A673 (cell line): ENCODE measurements at regions not wholly inside any gene's neighbourhood (a gene's known extent, or its start where the extent isn't known, plus 50 kb on each side); places are given as distances from the start of the nearest gene placed in this dataset.

Experiments used
- BruUV-seq: library from RNA; stranded (reverse); fragments of 400-500 nt; replicated peaks from 2 replicates; lab custom pipeline; 2021; lab: Mats Ljungman, UMichigan
- CTCF ChIA-PET: fragments of 300-600 bp; sonication (Branson Sonifier 250); formaldehyde crosslinking; loops from one replicate; lab custom pipeline; 2022; ENCODE audit warnings: antibody characterized with exemption; lab: Charles Lee
- POLR2A ChIA-PET: fragments of 300-600 bp; sonication (Branson Sonifier 250); formaldehyde crosslinking; loops from one replicate; lab custom pipeline; 2022; ENCODE audit warnings: antibody characterized with exemption; ENCODE audit not compliant: low non-redundant PET; lab: Charles Lee
- DNase-seq: peaks from one replicate; pipeline ENCODE4 v3.0.0-alpha.2; 2015; ENCODE audit warnings: low spot score
- H3K27ac ChIP-seq: fragments of 200-600 bp; sonication (generic); 2 replicates; pipeline ENCODE4 v1.5.1; 2016; ENCODE audit warnings: mixed run types, low read depth, mild to moderate bottlenecking, mixed read lengths, antibody characterized with exemption, low read length; ENCODE audit not compliant: poor library complexity, severe bottlenecking
- H3K27me3 ChIP-seq: fragments of 200-600 bp; sonication (generic); replicated peaks from 2 replicates; pipeline ENCODE4 v1.6.1; 2017; ENCODE audit warnings: mixed run types, low read depth, mild to moderate bottlenecking, mixed read lengths, antibody characterized with exemption, low read length; ENCODE audit not compliant: insufficient read depth, poor library complexity
- H3K36me3 ChIP-seq: fragments of 200-600 bp; sonication (generic); 2 replicates; pipeline ENCODE4 v1.6.1; 2016; ENCODE audit warnings: mixed run types, mild to moderate bottlenecking, mixed read lengths, antibody characterized with exemption, low read length; ENCODE audit not compliant: insufficient read depth, poor library complexity, severe bottlenecking
- H3K4me1 ChIP-seq: fragments of 200-600 bp; sonication (generic); 2 replicates; pipeline ENCODE4 v1.6.1; 2017; ENCODE audit warnings: mixed run types, mild to moderate bottlenecking, mixed read lengths, antibody characterized with exemption, low read length; ENCODE audit not compliant: insufficient read depth, poor library complexity, severe bottlenecking
- H3K4me3 ChIP-seq: fragments of 200-600 bp; sonication (generic); 2 replicates; pipeline ENCODE4 v1.5.1; 2016; ENCODE audit warnings: low read depth, mixed run types, mild to moderate bottlenecking, mixed read lengths, low read length; ENCODE audit not compliant: poor library complexity, severe bottlenecking
- H3K9me3 ChIP-seq: fragments of 200-600 bp; sonication (generic); 2 replicates; pipeline ENCODE4 v1.6.1; 2016; ENCODE audit warnings: mixed run types, low read depth, mild to moderate bottlenecking, mixed read lengths, antibody characterized with exemption, low read length; ENCODE audit not compliant: poor library complexity, severe bottlenecking
- EZH2 ChIP-seq: fragments of 200-600 bp; sonication (generic); IDR thresholded peaks from 2 replicates; pipeline ENCODE4 v1.6.1; 2017; ENCODE audit warnings: borderline replicate concordance, low read depth, mild to moderate bottlenecking, mixed read lengths, antibody characterized with exemption, low read length; ENCODE audit not compliant: poor library complexity, severe bottlenecking
- intact Hi-C: fragments of 100-400 bp; cut with micrococcal nuclease; formaldehyde crosslinking; loops from one replicate; pipeline ENCODE4 v1.10.0; 2022; ENCODE audit not compliant: unreplicated experiment
- TF ChIP-seq, protein P1 (sequence below): fragments of 300-800, 200-600 bp; sonication (generic); conservative IDR thresholded peaks from 2 replicates; pipeline ENCODE4 v1.5.1; 2017; ENCODE audit warnings: low read depth, mild to moderate bottlenecking, antibody characterized with exemption, low read length, moderate library complexity, mixed read lengths

DNA sequence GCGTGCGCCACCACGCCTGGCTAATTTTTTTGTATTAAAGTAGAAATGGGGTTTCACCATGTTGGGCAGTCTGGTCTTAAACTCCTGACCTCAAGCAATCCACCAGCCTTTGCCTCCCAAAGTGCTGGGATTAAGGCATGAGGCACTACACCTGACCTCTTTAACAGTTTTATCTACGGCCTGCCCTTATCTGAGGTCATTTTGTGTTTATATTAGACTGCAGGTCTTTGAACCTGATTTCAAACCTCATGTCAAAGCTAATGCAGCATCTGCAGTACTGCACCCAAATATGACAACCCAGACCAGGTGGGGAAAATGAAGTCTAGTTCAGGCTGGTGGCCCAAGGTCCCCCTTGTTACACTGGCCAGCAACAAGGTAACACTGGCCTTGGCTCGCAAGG is 89.3 kb upstream of the ARMC2 start:
- TF ChIP-seq, protein P1, sequence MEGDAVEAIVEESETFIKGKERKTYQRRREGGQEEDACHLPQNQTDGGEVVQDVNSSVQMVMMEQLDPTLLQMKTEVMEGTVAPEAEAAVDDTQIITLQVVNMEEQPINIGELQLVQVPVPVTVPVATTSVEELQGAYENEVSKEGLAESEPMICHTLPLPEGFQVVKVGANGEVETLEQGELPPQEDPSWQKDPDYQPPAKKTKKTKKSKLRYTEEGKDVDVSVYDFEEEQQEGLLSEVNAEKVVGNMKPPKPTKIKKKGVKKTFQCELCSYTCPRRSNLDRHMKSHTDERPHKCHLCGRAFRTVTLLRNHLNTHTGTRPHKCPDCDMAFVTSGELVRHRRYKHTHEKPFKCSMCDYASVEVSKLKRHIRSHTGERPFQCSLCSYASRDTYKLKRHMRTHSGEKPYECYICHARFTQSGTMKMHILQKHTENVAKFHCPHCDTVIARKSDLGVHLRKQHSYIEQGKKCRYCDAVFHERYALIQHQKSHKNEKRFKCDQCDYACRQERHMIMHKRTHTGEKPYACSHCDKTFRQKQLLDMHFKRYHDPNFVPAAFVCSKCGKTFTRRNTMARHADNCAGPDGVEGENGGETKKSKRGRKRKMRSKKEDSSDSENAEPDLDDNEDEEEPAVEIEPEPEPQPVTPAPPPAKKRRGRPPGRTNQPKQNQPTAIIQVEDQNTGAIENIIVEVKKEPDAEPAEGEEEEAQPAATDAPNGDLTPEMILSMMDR: no peak
- no peak for TF ChIP-seq EZH2
- BruUV-seq: no TSS peak
- ChIA-PET CTCF (no interaction called here), POLR2A (no interaction called here)
- H3K9me3 ChIP-seq: no peaks in the 10 kb centered on the region
- no peaks in the 10 kb centered on the region for H3K4me1 ChIP-seq
- H3K4me3 ChIP-seq: no peak overlapping the region
- H3K27ac ChIP-seq: no peak overlapping the region
- no peaks in the 10 kb centered on the region for H3K36me3 ChIP-seq
- intact Hi-C loops: no loop called here
- no peak for DNase-seq
- no peaks in the 10 kb centered on the region for H3K27me3 ChIP-seq

DNA sequence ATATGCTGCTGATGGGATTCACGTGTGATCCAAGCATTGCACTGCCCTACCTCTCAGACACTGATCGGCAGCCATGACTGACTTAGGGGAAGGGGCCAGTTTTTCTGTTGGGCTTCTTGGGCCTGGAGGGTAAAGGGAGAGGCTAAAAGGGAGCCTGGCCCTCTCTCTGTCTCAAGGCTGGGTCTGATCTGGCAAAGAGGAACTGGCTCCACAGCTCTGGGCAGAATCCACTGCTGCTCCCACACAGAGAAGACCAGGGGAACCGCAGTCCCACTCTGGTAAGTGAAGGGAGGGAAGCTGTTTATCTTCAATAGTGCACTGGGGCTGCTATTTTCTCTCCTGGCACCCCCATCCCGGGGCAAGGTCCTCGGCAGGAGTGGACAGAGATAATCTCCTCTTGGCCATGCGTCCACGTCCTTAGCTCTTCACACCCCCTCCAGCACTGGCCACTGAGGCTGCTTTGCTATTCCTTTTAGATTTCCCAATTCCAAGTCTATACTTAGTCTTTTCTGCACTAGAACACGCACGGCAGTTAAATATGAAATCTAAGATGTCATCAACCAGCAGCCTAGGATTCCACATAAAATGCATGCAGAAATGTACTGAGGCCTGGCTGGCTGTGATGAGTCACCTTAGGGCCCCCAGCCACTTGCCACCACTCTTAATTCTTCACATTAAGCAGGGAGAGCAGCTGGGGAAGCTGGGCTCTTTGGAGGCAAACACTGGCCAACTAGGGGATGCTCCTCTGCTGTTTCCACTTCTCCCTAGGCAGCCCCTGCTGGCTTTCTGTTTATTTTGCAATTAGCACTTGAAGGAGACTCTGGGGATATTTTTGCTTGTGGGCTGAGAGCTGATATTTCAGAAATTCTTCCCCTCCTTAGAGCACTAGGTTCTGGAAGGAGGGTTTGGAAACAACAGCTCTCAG is 87.8 kb upstream of the ARMC2 start:
- CTCF ChIA-PET: no interaction called here
- intact Hi-C loops: no loop called here

DNA sequence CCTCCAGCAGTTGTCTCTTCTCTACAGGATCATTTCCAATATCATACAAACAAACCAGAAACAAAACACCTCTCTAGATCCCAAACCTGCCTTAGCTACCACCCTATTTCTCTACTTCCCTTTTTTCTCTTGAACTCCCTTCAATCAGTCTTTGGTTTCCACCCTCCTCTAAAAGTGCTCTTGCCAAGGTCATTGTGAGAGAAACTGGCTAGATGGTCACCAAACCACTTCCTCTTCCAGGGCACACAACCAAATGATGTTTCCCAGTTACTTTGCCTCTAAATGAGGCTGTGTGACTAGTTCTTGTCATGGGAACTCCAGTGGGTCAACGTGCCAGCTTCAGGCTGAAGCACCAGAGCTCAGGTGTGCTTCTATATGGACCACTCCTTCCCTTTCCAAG is 85.8 kb upstream of the ARMC2 start:
- DNase-seq: no peak
- Histone ChIP-seq H3K27ac (no peak overlapping the region), H3K9me3 (no peaks in the 10 kb centered on the region), H3K4me3 (no peak overlapping the region), H3K27me3 (no peaks in the 10 kb centered on the region), H3K36me3 (no peaks in the 10 kb centered on the region), H3K4me1 (no peaks in the 10 kb centered on the region)
- intact Hi-C loops: no loop called here
- no TSS peak for BruUV-seq
- CTCF ChIA-PET: no interaction called here
- TF ChIP-seq, protein P1: no peak
- TF ChIP-seq EZH2: no peak
- POLR2A ChIA-PET: no interaction called here

More for the DNA sequence above, 87.8 kb upstream of the ARMC2 start:
- Histone ChIP-seq H3K4me3 (no peak overlapping the region), H3K27me3 (no peaks in the 10 kb centered on the region), H3K36me3 (no peaks in the 10 kb centered on the region), H3K9me3 (no peaks in the 10 kb centered on the region), H3K4me1 (no peaks in the 10 kb centered on the region), H3K27ac (no peak overlapping the region)
- DNase-seq: no peak
- POLR2A ChIA-PET: interaction anchor here (0.5 kb wide), 1 partner anchor 249 kb away, joined by 3 read pairs; no protein-coding TSS in a partner anchor
- BruUV-seq: no TSS peak
- TF ChIP-seq, protein P1: no peak
- no peak for TF ChIP-seq EZH2
